ENCODE measurements at regions not wholly inside any gene's neighbourhood (a gene's known extent, or its start where the extent isn't known, plus 50 kb on each side); places are given as distances from the start of the nearest gene placed in this dataset.

DNA sequence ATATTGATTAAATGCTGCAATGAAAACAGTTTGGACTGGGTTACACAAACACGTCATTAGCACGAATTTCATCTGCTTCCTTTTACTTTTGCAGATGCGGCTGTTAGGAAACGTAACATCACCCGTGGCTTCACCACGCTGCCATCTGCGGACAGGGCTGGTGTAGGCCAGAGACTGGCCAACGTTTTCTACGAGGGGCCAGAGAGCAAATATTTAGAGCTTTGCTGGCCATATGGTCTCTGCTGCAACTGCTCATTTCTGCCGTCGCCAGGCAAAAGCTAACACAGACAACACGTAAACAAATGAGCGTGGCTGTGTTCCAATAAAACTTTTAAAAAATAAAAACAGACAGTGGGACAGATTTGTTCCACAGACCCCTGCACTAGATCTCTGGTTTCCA, 96.6 kb downstream of the ENGASE start:
- TF ChIP-seq, protein P1, sequence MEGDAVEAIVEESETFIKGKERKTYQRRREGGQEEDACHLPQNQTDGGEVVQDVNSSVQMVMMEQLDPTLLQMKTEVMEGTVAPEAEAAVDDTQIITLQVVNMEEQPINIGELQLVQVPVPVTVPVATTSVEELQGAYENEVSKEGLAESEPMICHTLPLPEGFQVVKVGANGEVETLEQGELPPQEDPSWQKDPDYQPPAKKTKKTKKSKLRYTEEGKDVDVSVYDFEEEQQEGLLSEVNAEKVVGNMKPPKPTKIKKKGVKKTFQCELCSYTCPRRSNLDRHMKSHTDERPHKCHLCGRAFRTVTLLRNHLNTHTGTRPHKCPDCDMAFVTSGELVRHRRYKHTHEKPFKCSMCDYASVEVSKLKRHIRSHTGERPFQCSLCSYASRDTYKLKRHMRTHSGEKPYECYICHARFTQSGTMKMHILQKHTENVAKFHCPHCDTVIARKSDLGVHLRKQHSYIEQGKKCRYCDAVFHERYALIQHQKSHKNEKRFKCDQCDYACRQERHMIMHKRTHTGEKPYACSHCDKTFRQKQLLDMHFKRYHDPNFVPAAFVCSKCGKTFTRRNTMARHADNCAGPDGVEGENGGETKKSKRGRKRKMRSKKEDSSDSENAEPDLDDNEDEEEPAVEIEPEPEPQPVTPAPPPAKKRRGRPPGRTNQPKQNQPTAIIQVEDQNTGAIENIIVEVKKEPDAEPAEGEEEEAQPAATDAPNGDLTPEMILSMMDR (conservative IDR thresholded peaks at IDR 0.05 in 1 of 2, IDR thresholded peaks at IDR 0.05 in 1 of 2; ENCODE audit: extremely low read depth in 1 of 2, insufficient read depth in 1 of 2, low read depth in 1 of 2, low read length in 2 of 2), result no peak
- TF ChIP-seq EZH2 (IDR thresholded peaks at IDR 0.05; ENCODE audit: borderline replicate concordance, low read length), result no peak

All from mammary epithelial cell (primary cell).